Skin epidermis (tissue), 12 donors: ENCODE measurements at regions not wholly inside any gene's neighbourhood (a gene's known extent, or its start where the extent isn't known, plus 50 kb on each side); places are given as distances from the start of the nearest gene placed in this dataset.
"Not testable (repeated sequence)": the region's sequence is repeated elsewhere in the genome, so short reads cannot be mapped to it uniquely, and the experiment has no call there.

Experiments used
- H3K27ac ChIP-seq, 21 experiments: fragments of 200-600 bp; sonication (generic) in 11 of 21; one replicate each; pipeline ENCODE4 v1.5.0; 2020; ENCODE audit warnings: mild to moderate bottlenecking in 3 of 21, inconsistent platforms in 2 of 21, moderate library complexity in 2 of 21
- H3K4me3 ChIP-seq, 7 experiments: fragments of 200-600 bp; sonication (generic) in 2 of 7; one replicate each; pipeline ENCODE4 v1.5.0; 2020; ENCODE audit warnings: inconsistent platforms in 2 of 7, mild to moderate bottlenecking in 2 of 7, moderate library complexity in 1 of 7

DNA sequence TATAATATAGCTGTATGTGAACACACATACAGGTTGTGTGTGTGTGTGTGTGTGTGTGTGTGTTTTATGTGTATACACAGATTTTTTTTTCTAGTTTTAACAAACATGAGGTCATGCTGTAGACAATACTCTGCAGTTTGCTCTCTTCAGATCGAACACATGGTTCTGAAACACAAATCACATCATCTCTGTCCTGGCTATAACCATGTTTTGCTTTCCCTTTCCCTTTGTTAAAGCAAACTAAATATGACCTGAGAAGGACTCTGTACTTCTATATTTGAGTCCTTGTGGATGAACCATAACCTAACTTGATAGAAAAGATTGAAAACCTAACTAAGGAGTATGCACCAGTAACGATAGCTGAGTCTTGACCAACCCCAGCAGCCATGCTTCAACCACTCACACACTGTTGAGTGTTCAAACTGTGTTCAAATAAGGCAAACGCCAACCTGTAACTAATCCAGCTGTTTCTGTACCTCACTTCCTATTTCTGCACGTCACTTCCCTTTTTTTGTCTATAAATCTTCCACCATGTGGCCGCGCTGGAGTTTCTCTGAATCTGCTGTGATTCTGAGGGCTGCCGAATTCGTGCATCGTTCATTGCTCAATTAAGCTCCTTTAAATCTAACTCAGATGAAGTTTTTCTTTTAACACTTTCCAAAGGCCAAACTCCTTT, 303.8 kb downstream of the HS3ST3B1 start:
- no peak overlapping the region for H3K4me3 ChIP-seq
- H3K27ac ChIP-seq = peak overlapping the region in 5 of 21 experiments; percentile 19 to 52 (median 27)

- H3K27ac ChIP-seq = no peak overlapping the region
- no peak overlapping the region for H3K4me3 ChIP-seq
Observed at GRCh38 chr17:14596224-14596623, 295.3 kb downstream of the HS3ST3B1 start.

GRCh38 chr17:14595656-14596055, 294.8 kb downstream of the HS3ST3B1 start:
- no peak overlapping the region for H3K27ac ChIP-seq
- no peak overlapping the region for H3K4me3 ChIP-seq

- H3K4me3 ChIP-seq = no peak overlapping the region
- H3K27ac ChIP-seq = no peak overlapping the region
Observed at GRCh38 chr17:14594690-14595089, 293.8 kb downstream of the HS3ST3B1 start.

DNA sequence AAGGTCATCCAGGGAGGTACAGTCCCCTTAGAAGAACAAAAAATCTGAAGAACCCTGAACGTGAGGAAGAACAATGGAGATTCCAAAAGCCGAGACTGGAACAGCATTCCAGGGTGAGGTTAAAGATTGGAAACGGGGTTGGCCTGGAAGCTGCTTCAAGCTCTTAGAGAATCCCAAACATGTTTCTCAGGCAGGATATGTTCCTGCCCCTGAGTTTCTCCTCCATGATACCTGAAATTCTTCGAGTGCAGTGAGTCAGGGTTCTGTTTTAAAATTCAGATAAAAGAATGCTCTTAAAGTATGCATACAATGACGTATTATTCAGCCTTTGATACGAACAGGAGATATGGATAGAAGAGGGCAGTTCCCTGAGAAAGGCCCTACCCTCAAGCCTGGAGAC, 293.1 kb downstream of the HS3ST3B1 start:
- H3K27ac ChIP-seq = no peak overlapping the region
- no peak overlapping the region for H3K4me3 ChIP-seq

- Histone ChIP-seq H3K27ac (no peak overlapping the region), H3K4me3 (no peak overlapping the region)
Observed at GRCh38 chr17:14590459-14591250, 289.8 kb downstream of the HS3ST3B1 start.

- H3K27ac ChIP-seq = no peak overlapping the region
- H3K4me3 ChIP-seq = no peak overlapping the region
Observed at GRCh38 chr17:14585099-14585498, 284.2 kb downstream of the HS3ST3B1 start.

DNA sequence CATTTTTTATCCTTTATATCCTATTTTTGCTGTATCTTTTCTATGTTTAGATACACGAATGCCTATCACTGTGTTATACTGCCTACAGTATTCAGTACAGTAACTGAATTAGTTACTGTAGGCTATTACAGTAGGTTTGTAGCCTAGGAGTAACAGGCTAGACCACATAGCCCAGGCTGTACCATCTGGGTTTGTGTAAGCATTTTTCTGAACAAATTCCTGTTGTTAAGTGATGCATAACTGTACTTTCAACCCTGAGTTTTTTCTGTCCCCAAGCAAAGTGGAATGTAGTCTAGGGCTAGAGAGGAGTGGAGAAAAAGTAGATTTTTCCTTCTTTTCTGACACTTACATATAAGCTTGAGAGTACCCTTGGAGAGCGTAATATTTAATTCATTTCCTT, 282.1 kb downstream of the HS3ST3B1 start:
- Histone ChIP-seq H3K27ac (no peak overlapping the region), H3K4me3 (no peak overlapping the region)

- H3K27ac ChIP-seq = no peak overlapping the region
- H3K4me3 ChIP-seq = no peak overlapping the region
Observed at GRCh38 chr17:14581186-14581830, 280.4 kb downstream of the HS3ST3B1 start.

DNA sequence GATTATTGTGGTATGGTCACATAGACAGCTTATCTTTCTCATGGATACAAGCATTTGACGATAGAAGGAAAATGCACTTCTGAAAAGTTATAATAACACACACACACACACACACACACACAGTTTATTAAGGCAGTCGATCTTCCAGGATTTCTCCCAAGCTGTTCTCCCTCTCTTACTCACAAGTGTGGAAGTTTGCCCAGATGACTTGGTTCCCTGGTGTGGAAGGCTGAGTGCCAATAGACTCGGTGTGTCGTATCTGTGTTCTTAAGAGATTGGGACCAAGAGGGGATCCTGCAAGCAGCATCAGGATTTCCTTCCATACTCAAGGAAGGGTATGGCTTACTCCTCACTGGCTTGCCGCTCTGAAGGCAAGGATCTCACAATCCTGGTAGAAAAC, 279.6 kb downstream of the HS3ST3B1 start:
- H3K27ac ChIP-seq = no peak overlapping the region
- no peak overlapping the region for H3K4me3 ChIP-seq

GRCh38 chr17:14579716-14580115, 278.8 kb downstream of the HS3ST3B1 start:
- Histone ChIP-seq H3K27ac (no peak overlapping the region), H3K4me3 (no peak overlapping the region)

DNA sequence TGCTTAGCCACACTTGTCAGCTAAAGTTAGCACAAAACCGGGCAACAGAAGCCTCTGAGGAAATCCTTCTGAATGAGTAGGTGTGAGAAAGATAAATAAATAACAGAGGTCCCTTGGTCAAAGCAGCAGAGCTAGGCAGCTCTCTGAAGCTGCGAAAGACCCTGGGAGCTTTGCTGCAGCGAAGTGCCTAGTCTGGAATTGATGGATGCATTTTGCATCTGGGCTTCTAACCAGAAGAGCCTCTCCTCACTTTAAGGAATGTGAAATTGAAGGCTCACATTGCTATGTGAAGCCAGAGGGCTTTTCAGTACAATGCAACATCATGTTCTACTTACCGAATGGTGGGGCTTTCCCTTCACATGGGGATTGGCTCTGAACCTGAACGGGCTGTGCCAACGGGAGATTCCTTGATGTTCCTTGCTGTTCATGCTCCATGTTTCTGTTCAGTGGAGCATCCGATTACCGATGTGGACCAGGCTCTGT, 274.6 kb downstream of the HS3ST3B1 start:
- no peak overlapping the region for H3K27ac ChIP-seq
- no peak overlapping the region for H3K4me3 ChIP-seq

- H3K4me3 ChIP-seq, H3K27ac ChIP-seq: not testable (repeated sequence)
Observed at GRCh38 chr17:14560325-14560724, 259.4 kb downstream of the HS3ST3B1 start.

- Histone ChIP-seq H3K27ac (no peak overlapping the region), H3K4me3 (no peak overlapping the region)
Observed at GRCh38 chr17:14559264-14560119, 258.6 kb downstream of the HS3ST3B1 start.

GRCh38 chr17:14557480-14557879, 256.6 kb downstream of the HS3ST3B1 start:
- no peak overlapping the region for H3K27ac ChIP-seq
- no peak overlapping the region for H3K4me3 ChIP-seq

DNA sequence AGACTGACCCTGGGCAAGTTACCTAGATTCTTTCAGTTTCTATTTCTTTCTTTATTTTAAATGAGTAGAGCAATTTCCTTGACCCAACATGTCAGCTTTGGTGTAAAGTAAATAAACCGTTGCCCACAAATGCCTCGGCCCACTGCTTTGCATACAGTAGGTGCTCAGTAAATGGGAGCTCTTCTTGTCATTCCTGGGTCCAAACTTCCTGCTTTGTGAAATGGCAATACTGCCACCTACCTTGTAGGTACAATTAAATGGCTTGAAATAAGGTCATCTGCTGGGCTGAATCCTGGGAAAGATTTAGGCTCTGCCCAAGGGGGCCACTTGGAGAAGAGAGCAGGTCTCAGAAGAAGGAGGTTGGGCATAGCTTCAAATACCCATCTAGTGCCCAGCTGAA, 253.0 kb downstream of the HS3ST3B1 start:
- Histone ChIP-seq H3K27ac (no peak overlapping the region), H3K4me3 (no peak overlapping the region)

DNA sequence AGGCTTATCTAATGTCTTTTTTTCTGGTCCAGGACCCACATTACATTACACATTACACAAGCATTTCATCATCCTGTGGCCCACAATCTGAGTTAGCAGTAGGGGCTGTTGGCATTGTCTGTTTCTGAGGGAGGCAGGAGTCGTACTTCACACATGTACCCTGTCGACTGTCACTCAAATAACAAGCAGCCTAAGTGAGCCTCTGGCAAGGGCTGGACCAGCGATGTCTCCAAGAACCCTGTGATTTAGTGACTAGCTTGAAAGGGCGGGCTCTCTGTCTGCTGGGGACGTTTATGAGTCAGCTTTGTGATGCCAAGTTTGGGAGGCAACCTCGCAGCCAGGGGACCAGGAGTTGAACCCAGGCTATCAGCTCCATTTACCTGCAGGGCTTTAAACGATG, 251.4 kb downstream of the HS3ST3B1 start:
- no peak overlapping the region for H3K4me3 ChIP-seq

DNA sequence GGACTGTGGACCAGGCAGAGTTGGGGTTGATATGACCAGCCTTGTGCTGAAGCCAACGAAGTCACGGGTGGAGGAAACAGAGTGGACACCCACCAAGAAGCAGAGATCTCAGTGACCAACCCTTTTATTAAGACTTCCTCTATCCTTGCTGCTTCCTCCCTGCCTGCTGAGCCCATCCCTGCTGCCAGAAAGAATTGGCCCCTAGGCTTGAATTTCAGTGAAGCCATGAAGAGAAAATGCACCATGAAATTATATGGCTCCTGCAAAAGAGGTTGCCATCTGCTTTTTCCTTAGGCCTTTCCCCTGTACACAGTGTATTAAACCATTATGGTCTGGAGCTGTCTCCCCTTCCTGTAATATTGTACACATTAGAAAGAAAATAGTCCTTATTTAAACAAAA, 246.7 kb downstream of the HS3ST3B1 start:
- H3K4me3 ChIP-seq = no peak overlapping the region
- H3K27ac ChIP-seq = no peak overlapping the region

More for the DNA sequence above, 251.4 kb downstream of the HS3ST3B1 start:
- no peak overlapping the region for H3K27ac ChIP-seq

GRCh38 chr17:14547016-14547415, 246.1 kb downstream of the HS3ST3B1 start:
- H3K4me3 ChIP-seq = no peak overlapping the region
- H3K27ac ChIP-seq = no peak overlapping the region
